ENCODE measurements at regions not wholly inside any gene's neighbourhood (a gene's known extent, or its start where the extent isn't known, plus 50 kb on each side); places are given as distances from the start of the nearest gene placed in this dataset.

DNA sequence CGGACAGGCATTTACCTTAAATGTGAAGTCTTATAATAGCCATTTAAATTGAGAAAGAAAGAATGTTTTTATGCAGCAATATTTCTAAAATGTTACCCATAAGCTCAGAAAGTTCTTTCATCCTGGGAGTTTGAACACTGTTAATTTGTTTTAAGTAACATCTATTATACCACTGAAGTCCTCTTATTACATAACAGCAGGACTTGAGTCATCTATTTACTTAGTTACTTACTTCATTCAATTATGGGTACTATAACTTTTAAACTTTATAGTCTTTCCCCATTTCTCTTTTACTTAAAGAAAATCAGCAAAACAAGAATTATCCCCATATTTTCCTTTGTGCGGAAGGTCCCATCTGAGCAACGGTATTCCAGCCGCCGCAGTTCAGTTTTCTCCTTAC is 473.1 kb downstream of the ETNK1 start:
- TF ChIP-seq ELK1 (IDR thresholded peaks at IDR 0.05; ENCODE audit: borderline replicate concordance, low read depth, low read length) (no peak), POLR2A (IDR thresholded peaks at IDR 0.05; ENCODE audit: low read depth, low read length) (no peak), BHLHE40 (IDR thresholded peaks at IDR 0.05; ENCODE audit: low read depth, low read length) (no peak), RFX5 (IDR thresholded peaks at IDR 0.05; ENCODE audit: low read depth, low read length) (no peak), CEBPB (IDR thresholded peaks at IDR 0.05; ENCODE audit: low read depth, low read length) (no peak), FOS (IDR thresholded peaks at IDR 0.05; ENCODE audit: low read depth, low read length) (no peak), SMC3 (IDR thresholded peaks at IDR 0.05; ENCODE audit: low read depth, low read length) (no peak), RAD21 (IDR thresholded peaks at IDR 0.05; ENCODE audit: low read length) (no peak)
- TF ChIP-seq, protein P1, sequence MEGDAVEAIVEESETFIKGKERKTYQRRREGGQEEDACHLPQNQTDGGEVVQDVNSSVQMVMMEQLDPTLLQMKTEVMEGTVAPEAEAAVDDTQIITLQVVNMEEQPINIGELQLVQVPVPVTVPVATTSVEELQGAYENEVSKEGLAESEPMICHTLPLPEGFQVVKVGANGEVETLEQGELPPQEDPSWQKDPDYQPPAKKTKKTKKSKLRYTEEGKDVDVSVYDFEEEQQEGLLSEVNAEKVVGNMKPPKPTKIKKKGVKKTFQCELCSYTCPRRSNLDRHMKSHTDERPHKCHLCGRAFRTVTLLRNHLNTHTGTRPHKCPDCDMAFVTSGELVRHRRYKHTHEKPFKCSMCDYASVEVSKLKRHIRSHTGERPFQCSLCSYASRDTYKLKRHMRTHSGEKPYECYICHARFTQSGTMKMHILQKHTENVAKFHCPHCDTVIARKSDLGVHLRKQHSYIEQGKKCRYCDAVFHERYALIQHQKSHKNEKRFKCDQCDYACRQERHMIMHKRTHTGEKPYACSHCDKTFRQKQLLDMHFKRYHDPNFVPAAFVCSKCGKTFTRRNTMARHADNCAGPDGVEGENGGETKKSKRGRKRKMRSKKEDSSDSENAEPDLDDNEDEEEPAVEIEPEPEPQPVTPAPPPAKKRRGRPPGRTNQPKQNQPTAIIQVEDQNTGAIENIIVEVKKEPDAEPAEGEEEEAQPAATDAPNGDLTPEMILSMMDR (conservative IDR thresholded peaks at IDR 0.05; ENCODE audit: low read depth, low read length) = no peak
- TF ChIP-seq, protein P2, sequence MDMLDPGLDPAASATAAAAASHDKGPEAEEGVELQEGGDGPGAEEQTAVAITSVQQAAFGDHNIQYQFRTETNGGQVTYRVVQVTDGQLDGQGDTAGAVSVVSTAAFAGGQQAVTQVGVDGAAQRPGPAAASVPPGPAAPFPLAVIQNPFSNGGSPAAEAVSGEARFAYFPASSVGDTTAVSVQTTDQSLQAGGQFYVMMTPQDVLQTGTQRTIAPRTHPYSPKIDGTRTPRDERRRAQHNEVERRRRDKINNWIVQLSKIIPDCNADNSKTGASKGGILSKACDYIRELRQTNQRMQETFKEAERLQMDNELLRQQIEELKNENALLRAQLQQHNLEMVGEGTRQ (IDR thresholded peaks at IDR 0.05; ENCODE audit: low read depth, low read length) = no peak
